Body of pancreas (tissue), 4 donors: ENCODE measurements at regions not wholly inside any gene's neighbourhood (a gene's known extent, or its start where the extent isn't known, plus 50 kb on each side); places are given as distances from the start of the nearest gene placed in this dataset.
A peak's percentile ranks its signal among the peaks of the same experiment; 100 is the strongest.

Experiments used
- ATAC-seq: fragments of 150-250 bp; one replicate; pipeline ENCODE4 v1.9.1; 2016
- DNase-seq, 4 donors: peaks; one replicate each; pipeline ENCODE4 v3.0.0-alpha.2; 2019
- H3K27ac ChIP-seq, 4 donors: fragments of 200-600 bp; sonication (generic); 1 replicate in 3 of 4; 2 replicates in 1 of 4; pipeline versions ENCODE4 v1.5.1 to v1.6.1; 2016 to 2019; ENCODE audit warnings: mild to moderate bottlenecking in 1 of 4, mixed read lengths in 1 of 4, moderate library complexity in 1 of 4
- H3K27me3 ChIP-seq, 2 donors: fragments of 200-600 bp; sonication (generic); one replicate each; pipeline ENCODE4 v1.6.0; 2016; ENCODE audit warnings: mild to moderate bottlenecking in 1 of 2
- H3K36me3 ChIP-seq, 2 donors: fragments of 200-600 bp; sonication (generic); replicated peaks in 1 of 2; 2 replicates each; pipeline ENCODE4 v1.5.1; 2016; ENCODE audit warnings: low read depth in 2 of 2; ENCODE audit not compliant: insufficient read depth in 1 of 2
- H3K4me1 ChIP-seq: fragments of 200-600 bp; sonication (generic); one replicate; pipeline ENCODE4 v1.6.0; 2016
- H3K4me3 ChIP-seq, 2 donors: fragments of 200-600 bp; sonication (generic); 1 replicate in 1 of 2; 2 replicates in 1 of 2; pipeline ENCODE4 v1.5.1; 2016 to 2019
- H3K9me3 ChIP-seq, 3 donors: fragments of 200-600 bp; sonication (generic); 1 replicate in 2 of 3; 2 replicates in 1 of 3; pipeline ENCODE4 v1.5.1; 2016
- CTCF ChIP-seq, 7 experiments: fragments of 450-650 bp in 4 of 7; fragments of 200-600 bp in 3 of 7; sonication (generic) in 3 of 7; IDR thresholded peaks; one replicate each; pipeline ENCODE4 v1.5.1; 2016 to 2019; ENCODE audit warnings: antibody characterized with exemption in 7 of 7
- POLR2A ChIP-seq, 3 donors: fragments of 450-650 bp; IDR thresholded peaks; one replicate each; pipeline ENCODE4 v1.6.1; 2016; ENCODE audit warnings: antibody characterized with exemption in 3 of 3, mild to moderate bottlenecking in 2 of 3
- WGBS, 2 donors: methylation state at CpG; one replicate each; pipeline ENCODE4 v1.1.5; 2017; 5-methylcytosine and 5-hydroxymethylcytosine counted together
- intact Hi-C: fragments of 100-400 bp; cut with DNase I; formaldehyde crosslinking; loops from one replicate; pipeline ENCODE4 v1.15.1; 2023

GRCh38 chr15:29636921-29637320, 185.3 kb downstream of the TJP1 start:
- H3K27ac ChIP-seq = peak overlapping the region in 3 of 4 donors; percentile 60 to 81 (median 79)
- intact Hi-C loops = no loop called here

GRCh38 chr15:29636140-29636539, 186.1 kb downstream of the TJP1 start:
- H3K9me3 ChIP-seq = no peaks in the 10 kb centered on the region
- peak; percentile 95 to 98 (median 97) for DNase-seq
- intact Hi-C loops = no loop called here

More at GRCh38 chr15:29636921-29637320, 185.3 kb downstream of the TJP1 start:
- DNase-seq (no peak), ATAC-seq (no peak)
- Histone ChIP-seq H3K4me1 (peaks cover 43% of the 10 kb centered on the region), H3K27me3 (no peaks in the 10 kb centered on the region), H3K4me3 (no peak overlapping the region), H3K36me3 (no peaks in the 10 kb centered on the region), H3K9me3 (no peaks in the 10 kb centered on the region)
- TF ChIP-seq POLR2A (IDR thresholded peaks at IDR 0.05) (no peak), CTCF (IDR thresholded peaks at IDR 0.05) (no peak)

GRCh38 chr15:29635513-29636098, 186.7 kb downstream of the TJP1 start:
- DNase-seq (no peak), ATAC-seq (no peak)
- Histone ChIP-seq H3K4me1 (peaks cover 51% of the 10 kb centered on the region), H3K27me3 (no peaks in the 10 kb centered on the region), H3K36me3 (no peaks in the 10 kb centered on the region), H3K27ac (peak overlapping the region; percentile 33 to 81 (median 70)), H3K9me3 (no peaks in the 10 kb centered on the region), H3K4me3 (no peak overlapping the region)
- 71 to 73% methylated on average over 6 to 9 of the region's 9 CpGs for WGBS, 2 donors
- intact Hi-C loops = no loop called here
- TF ChIP-seq CTCF (IDR thresholded peaks at IDR 0.05) (no peak), POLR2A (IDR thresholded peaks at IDR 0.05) (no peak)

More at GRCh38 chr15:29636140-29636539, 186.1 kb downstream of the TJP1 start:
- peak overlapping the region; percentile 33 to 81 (median 70) for H3K27ac ChIP-seq
- TF ChIP-seq CTCF (IDR thresholded peaks at IDR 0.05) (no peak), POLR2A (IDR thresholded peaks at IDR 0.05) (no peak)
- H3K36me3 ChIP-seq = no peaks in the 10 kb centered on the region
- 21 to 41% methylated on average over 10 to 13 of the region's 13 CpGs for WGBS, 2 donors
- peaks cover 51% of the 10 kb centered on the region for H3K4me1 ChIP-seq
- peak; percentile 95 for ATAC-seq
- no peak overlapping the region for H3K4me3 ChIP-seq
- H3K27me3 ChIP-seq = no peaks in the 10 kb centered on the region

GRCh38 chr15:29633971-29634370, 188.3 kb downstream of the TJP1 start:
- intact Hi-C loops = no loop called here
- Histone ChIP-seq H3K4me1 (peaks cover 51% of the 10 kb centered on the region), H3K4me3 (no peak overlapping the region), H3K27me3 (no peaks in the 10 kb centered on the region), H3K9me3 (no peaks in the 10 kb centered on the region), H3K36me3 (no peaks in the 10 kb centered on the region), H3K27ac (no peak overlapping the region)
- TF ChIP-seq POLR2A (IDR thresholded peaks at IDR 0.05) (no peak), CTCF (IDR thresholded peaks at IDR 0.05) (no peak)
- ATAC-seq (no peak), DNase-seq (no peak)
- WGBS, 2 donors = 86 to 96% methylated on average over 2 to 7 of the region's 7 CpGs
